ENCODE measurements at regions not wholly inside any gene's neighbourhood (a gene's known extent, or its start where the extent isn't known, plus 50 kb on each side); places are given as distances from the start of the nearest gene placed in this dataset.
"Not testable (repeated sequence)": the region's sequence is repeated elsewhere in the genome, so short reads cannot be mapped to it uniquely, and the experiment has no call there.

DNA sequence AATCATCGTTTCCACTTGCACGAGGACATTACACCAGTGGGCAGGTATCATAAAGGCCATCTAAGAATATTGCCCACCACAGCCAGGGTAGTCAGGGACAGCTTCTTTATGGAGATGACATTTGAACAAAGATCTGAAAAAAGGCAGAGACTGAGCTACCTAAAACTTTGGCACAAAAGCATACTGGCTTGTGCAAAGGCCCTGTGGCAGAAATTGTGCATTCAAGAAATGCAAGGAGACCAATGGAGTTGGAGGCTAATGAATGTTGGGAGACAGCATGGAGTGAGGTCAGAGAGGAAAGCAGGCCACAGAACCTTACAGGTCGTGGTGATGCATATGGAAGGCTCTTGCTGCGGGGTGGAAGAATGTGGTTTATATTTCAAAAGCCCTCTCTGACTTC is 578.5 kb downstream of the BNC2 start:
- DNase-seq, result no peak
- Mint-ChIP-seq H3K4me1 (peaks cover 5 to 8% of the 10 kb centered on the region in 2 donors), H3K36me3 (no peaks in the 10 kb centered on the region), H3K27me3 (no peaks in the 10 kb centered on the region), H3K4me3 (no peak overlapping the region), H3K27ac (no peak overlapping the region), H3K9me3 (peaks cover 7 to 8% of the 10 kb centered on the region in 2 donors)
- ATAC-seq (replicated peaks), result no peak

DNA sequence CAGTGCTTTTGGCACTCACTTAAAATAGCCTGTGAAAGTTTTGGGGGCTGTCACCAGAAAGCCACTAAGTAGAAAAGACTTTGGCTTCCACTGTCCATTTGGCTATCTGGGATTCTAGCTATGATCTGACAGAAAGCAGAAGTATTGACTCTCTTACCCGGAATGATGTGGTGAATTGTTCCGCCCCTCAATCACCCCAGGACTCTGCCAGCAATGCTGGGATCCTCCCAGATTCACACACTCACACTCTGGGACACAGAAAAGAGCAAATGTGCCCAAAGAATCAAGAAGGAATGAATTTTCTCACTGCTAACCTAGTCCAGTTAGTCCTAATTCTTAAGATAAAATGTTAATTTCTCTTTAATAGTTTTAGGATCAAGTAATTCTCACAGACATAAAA is 576.9 kb downstream of the BNC2 start:
- Mint-ChIP-seq H3K36me3 (no peaks in the 10 kb centered on the region), H3K9me3 (peaks cover 7 to 13% of the 10 kb centered on the region in 2 donors), H3K27ac (no peak overlapping the region), H3K4me1 (peaks cover 5 to 8% of the 10 kb centered on the region in 2 donors), H3K4me3 (no peak overlapping the region), H3K27me3 (no peaks in the 10 kb centered on the region)
- DNase-seq (no peak), ATAC-seq (replicated peaks) (no peak)

- H3K27me3 Mint-ChIP-seq, result no peaks in the 10 kb centered on the region
- peaks cover 5 to 7% of the 10 kb centered on the region in 2 donors for H3K4me1 Mint-ChIP-seq
- peaks cover 7 to 18% of the 10 kb centered on the region in 2 donors for H3K9me3 Mint-ChIP-seq
- H3K36me3 Mint-ChIP-seq, result no peaks in the 10 kb centered on the region
- H3K4me3 Mint-ChIP-seq, result no peak overlapping the region
- DNase-seq (no peak), ATAC-seq (replicated peaks) (no peak)
- H3K27ac Mint-ChIP-seq, result no peak overlapping the region
Measured at GRCh38 chr9:16294133-16294770, 576.2 kb downstream of the BNC2 start.

GRCh38 chr9:16294940-16295339 is 575.5 kb downstream of the BNC2 start:
- ATAC-seq (replicated peaks), result not testable (repeated sequence)

DNA sequence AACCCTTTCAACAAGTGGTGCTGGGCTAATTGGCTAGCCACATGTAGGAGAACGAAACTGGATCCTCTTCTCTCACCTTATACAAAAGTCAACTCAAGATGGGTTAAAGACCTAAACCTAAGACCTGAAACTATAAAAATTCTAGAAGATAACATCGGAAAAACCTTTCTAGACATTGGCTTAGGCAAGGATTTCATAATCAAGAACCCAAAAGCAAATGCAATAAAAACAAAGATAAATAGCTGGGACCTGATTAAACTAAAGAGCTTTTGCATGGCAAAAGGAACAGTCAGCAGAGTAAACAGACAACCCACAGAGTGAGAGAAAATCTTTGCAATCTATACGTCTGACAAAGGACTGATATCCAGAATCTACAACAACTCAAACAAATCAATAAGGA is 571.1 kb downstream of the BNC2 start:
- not testable (repeated sequence) for DNase-seq; H3K4me1 Mint-ChIP-seq; H3K36me3 Mint-ChIP-seq; H3K4me3 Mint-ChIP-seq; H3K27ac Mint-ChIP-seq; H3K27me3 Mint-ChIP-seq; ATAC-seq (replicated peaks)
- H3K9me3 Mint-ChIP-seq, result peaks cover 7 to 22% of the 10 kb centered on the region in 2 donors

More at GRCh38 chr9:16294940-16295339, 575.5 kb downstream of the BNC2 start:
- not testable (repeated sequence) for H3K4me3 Mint-ChIP-seq, H3K27ac Mint-ChIP-seq, H3K4me1 Mint-ChIP-seq, H3K36me3 Mint-ChIP-seq, H3K27me3 Mint-ChIP-seq, DNase-seq
- peaks cover 7 to 18% of the 10 kb centered on the region in 2 donors for H3K9me3 Mint-ChIP-seq

GRCh38 chr9:16303506-16303905 is 567.0 kb downstream of the BNC2 start:
- Mint-ChIP-seq H3K9me3 (peaks cover 0 to 15% of the 10 kb centered on the region in 2 donors), H3K36me3 (no peaks in the 10 kb centered on the region), H3K4me3 (no peak overlapping the region), H3K27ac (no peak overlapping the region), H3K4me1 (no peaks in the 10 kb centered on the region), H3K27me3 (no peaks in the 10 kb centered on the region)
- ATAC-seq (replicated peaks) (no peak), DNase-seq (no peak)

DNA sequence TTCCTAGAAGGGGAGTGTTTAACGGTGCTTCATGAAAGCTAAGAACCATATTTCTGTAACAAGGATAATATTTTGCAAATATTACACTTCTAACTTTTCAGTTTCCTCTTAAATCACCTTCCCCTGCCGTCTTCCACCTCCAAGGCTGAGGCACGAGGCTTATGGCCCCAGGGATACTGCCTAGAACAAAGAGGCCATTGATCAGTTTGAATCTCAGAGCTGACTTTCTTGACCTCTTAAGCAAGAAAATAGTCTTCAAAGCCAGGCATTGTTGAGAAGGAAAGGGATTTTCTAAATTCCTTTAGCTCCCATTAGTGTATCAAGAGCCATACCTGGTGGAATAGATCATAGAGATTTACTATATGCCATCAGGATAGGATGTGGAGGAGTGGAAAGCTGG is 566.2 kb downstream of the BNC2 start:
- Mint-ChIP-seq H3K36me3 (no peaks in the 10 kb centered on the region), H3K27me3 (no peaks in the 10 kb centered on the region), H3K27ac (no peak overlapping the region), H3K9me3 (peaks cover 0 to 10% of the 10 kb centered on the region in 2 donors), H3K4me1 (no peaks in the 10 kb centered on the region), H3K4me3 (no peak overlapping the region)
- no peak for DNase-seq
- no peak for ATAC-seq (replicated peaks)

DNA sequence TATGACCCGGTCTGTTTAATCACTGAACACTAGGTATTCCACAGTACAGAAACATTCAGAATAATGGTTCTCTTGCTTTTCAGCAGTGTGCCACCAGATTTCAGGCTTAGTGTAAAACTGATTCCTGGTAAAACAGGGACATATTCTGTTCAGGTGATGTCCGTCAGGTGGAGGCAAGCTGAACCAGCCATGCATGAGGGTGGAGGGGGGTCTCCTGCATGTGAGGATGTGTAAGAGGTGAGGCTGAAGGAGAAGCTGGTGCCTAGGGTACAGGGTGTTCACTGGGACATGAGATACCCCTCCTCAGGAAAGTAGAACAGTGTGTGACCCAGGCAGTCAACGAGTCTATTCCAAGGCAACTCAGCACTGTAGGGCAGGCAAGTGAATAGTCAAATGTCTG is 563.9 kb downstream of the BNC2 start:
- ATAC-seq (replicated peaks) (no peak), DNase-seq (no peak)
- Mint-ChIP-seq H3K9me3 (peaks cover 0 to 10% of the 10 kb centered on the region in 2 donors), H3K4me1 (no peaks in the 10 kb centered on the region), H3K27me3 (no peaks in the 10 kb centered on the region), H3K36me3 (no peaks in the 10 kb centered on the region), H3K4me3 (no peak overlapping the region), H3K27ac (no peak overlapping the region)

DNA sequence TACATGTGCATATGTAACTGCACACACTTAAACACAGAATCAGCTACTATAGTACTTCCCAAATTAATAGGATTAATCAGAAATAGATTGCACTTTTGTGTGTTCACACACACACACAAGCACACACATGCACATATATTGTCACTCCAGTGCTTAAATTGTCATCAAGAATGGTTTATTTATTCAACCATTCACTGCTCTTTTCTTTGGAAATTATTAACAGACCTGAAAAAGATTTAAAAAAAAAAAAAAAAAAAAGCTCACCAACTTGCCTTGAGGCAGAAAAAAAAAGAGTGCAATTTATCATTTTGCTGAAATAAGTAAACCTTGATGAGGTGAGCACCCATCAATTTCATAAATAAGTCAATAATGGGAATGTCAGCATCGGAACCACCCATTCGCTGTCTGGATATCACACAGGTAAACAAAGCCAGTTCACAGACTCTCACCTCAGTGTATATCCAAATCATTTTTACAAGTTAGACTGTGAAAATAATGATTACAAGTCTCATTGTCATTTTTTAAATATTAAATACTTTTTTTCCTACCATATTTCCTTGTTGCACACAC is 562.8 kb downstream of the BNC2 start:
- H3K9me3 Mint-ChIP-seq, result peaks cover 2 to 5% of the 10 kb centered on the region in 2 donors
- H3K4me1 Mint-ChIP-seq, result no peaks in the 10 kb centered on the region
- H3K4me3 Mint-ChIP-seq, result no peak overlapping the region

GRCh38 chr9:16308645-16309044 is 561.8 kb downstream of the BNC2 start:
- ATAC-seq (replicated peaks), result no peak
- Mint-ChIP-seq H3K4me3 (no peak overlapping the region), H3K4me1 (no peaks in the 10 kb centered on the region), H3K9me3 (peaks cover 4 to 5% of the 10 kb centered on the region in 2 donors), H3K27me3 (no peaks in the 10 kb centered on the region), H3K36me3 (no peaks in the 10 kb centered on the region), H3K27ac (no peak overlapping the region)
- DNase-seq, result no peak

More for the DNA sequence above, 562.8 kb downstream of the BNC2 start:
- no peak for ATAC-seq (replicated peaks)
- Mint-ChIP-seq H3K36me3 (no peaks in the 10 kb centered on the region), H3K27me3 (no peaks in the 10 kb centered on the region), H3K27ac (no peak overlapping the region)
- DNase-seq, result no peak

DNA sequence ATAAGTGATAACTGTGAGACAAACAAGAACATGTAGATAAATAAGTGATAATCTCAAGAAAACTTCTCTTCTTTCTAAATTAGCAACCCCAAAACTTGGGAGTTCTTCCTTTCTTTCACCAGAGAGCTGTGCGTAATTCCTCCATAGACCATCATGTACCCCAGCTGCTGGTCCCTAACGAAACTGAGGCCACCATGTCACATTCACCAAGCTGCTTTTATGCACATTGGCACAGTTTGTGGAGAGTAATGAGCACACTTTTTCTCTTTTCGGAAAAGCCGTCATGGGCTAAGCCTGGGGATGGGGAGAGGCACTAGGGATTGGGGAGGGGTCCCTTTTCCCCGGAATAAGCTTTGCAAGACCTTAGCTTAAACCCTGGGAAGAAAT is 561.4 kb downstream of the BNC2 start:
- Mint-ChIP-seq H3K4me3 (no peak overlapping the region), H3K27ac (no peak overlapping the region), H3K36me3 (no peaks in the 10 kb centered on the region), H3K27me3 (no peaks in the 10 kb centered on the region), H3K9me3 (peaks cover 4 to 5% of the 10 kb centered on the region in 2 donors), H3K4me1 (no peaks in the 10 kb centered on the region)
- DNase-seq (no peak), ATAC-seq (replicated peaks) (no peak)

GRCh38 chr9:16309469-16310271 is 560.8 kb downstream of the BNC2 start:
- no peak for ATAC-seq (replicated peaks)
- Mint-ChIP-seq H3K4me1 (no peaks in the 10 kb centered on the region), H3K36me3 (no peaks in the 10 kb centered on the region), H3K27ac (no peak overlapping the region), H3K27me3 (no peaks in the 10 kb centered on the region), H3K4me3 (no peak overlapping the region), H3K9me3 (peaks cover 3 to 4% of the 10 kb centered on the region in 2 donors)
- DNase-seq, result no peak

DNA sequence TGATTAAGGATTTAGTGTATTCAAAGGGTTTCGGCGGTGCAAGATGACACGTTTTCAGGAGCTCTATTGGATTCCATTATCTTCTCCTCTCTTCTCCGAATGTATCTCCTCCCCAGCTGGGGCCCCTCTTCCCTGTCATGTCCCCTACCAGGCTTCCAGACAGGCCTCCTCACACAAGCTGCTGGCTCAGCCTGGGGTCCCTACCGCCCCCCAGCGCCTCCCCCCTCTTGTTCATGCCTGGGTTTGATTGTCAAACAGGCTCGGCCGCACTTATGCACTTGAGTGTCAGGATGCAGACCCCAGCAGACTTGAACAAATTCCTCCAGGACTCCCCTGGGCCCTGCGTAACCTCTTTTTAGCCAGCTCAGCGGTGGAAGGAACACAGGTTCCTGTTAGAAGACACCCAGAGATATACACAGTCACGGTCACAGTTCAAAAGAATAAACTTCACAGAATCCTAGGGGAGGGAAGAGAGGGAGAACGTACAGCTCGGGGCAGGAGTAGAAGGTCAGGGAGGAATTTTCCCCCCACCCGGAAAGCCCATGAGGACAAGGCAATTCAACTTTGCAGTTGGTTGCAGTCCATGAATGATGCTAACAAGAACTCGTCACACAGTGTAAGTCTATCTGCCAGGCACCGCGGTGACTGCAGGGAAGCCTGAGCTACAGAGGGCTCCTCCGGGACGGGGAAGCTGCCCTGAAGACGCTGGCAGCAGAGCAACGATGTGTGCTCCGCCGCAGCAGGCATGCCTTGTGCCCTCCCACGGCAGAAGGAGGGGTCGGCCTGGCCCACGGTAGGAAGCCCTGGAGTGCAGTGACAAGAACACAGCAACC is 560.0 kb downstream of the BNC2 start:
- ATAC-seq (replicated peaks) (no peak), DNase-seq (no peak)
- Mint-ChIP-seq H3K27ac (no peak overlapping the region), H3K36me3 (no peaks in the 10 kb centered on the region), H3K27me3 (no peaks in the 10 kb centered on the region), H3K4me1 (no peaks in the 10 kb centered on the region), H3K4me3 (no peak overlapping the region), H3K9me3 (peaks cover 0 to 4% of the 10 kb centered on the region in 2 donors)

GRCh38 chr9:16312116-16312515 is 558.4 kb downstream of the BNC2 start:
- ATAC-seq (replicated peaks) (no peak), DNase-seq (no peak)
- H3K4me1 Mint-ChIP-seq, result no peaks in the 10 kb centered on the region
- no peaks in the 10 kb centered on the region for H3K27me3 Mint-ChIP-seq
- H3K4me3 Mint-ChIP-seq, result no peak overlapping the region
- H3K9me3 Mint-ChIP-seq, result peaks cover 0 to 4% of the 10 kb centered on the region in 2 donors
- no peaks in the 10 kb centered on the region for H3K36me3 Mint-ChIP-seq
- no peak overlapping the region for H3K27ac Mint-ChIP-seq
